ENCODE measurements at regions not wholly inside any gene's neighbourhood (a gene's known extent, or its start where the extent isn't known, plus 50 kb on each side); places are given as distances from the start of the nearest gene placed in this dataset.
A peak's percentile ranks its signal among the peaks of the same experiment; 100 is the strongest.

DNA sequence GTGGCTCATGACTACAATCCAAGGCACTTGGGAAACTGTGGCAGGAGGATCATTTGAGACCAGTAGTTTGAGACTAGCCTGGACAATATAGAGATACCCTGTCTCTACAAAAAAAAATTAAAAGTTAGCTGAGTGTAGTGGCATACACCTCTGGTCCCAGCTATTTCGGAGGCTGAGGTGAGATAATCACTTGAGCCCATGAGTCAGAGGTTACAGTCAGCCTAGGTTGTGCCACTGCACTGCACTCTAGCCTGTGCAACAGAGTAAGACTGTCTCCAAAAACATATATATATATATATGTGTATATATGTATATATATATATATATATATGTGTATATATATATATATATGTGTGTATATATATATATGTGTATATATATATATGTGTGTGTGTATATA, 890.8 kb downstream of the NLGN4Y start:
- no peak for ATAC-seq

DNA sequence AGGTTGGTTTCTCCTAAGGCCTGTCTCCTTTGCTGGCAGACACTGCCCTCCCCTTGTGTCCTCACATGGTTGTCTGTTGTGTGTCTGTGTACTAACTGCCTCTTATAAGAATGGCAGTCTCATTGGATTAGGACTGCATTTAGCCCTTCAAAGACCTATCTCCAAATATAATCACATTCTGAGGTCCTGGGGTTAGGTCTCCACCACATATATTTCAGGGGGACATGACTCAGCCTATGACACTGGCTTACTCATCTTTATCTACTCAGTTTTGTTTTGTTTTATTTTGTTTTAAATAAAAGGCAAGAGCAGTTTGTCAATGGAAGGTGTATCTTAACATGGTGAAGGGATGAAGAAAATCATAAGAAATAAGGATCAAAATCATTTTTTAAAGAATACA, 894.3 kb downstream of the NLGN4Y start:
- peak; percentile 74 to 79 for ATAC-seq

DNA sequence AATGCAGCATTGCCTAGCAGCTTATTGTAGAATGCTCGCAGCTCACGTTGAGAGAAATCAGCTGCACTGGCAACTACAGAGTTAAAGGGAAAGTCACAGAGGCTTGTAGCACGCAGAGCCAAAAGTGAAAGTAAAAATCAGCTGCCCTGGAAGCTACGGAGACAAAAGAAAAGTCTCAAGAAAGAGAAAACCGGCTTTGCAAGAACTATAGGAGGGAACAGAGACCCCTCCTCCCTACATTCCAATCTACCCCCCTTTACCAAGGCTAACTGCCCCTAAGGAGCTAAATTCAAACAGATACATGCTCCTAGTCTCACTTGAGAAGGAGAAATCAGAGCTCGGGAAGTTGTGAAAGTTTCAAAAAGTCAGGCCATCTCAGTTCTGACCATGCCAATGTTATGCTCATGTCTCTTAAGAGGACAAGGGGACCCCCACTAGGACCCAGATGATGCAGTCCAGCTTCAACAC, 900.4 kb downstream of the NLGN4Y start:
- ATAC-seq = peak in 1 of 2 donors; percentile 36

DNA sequence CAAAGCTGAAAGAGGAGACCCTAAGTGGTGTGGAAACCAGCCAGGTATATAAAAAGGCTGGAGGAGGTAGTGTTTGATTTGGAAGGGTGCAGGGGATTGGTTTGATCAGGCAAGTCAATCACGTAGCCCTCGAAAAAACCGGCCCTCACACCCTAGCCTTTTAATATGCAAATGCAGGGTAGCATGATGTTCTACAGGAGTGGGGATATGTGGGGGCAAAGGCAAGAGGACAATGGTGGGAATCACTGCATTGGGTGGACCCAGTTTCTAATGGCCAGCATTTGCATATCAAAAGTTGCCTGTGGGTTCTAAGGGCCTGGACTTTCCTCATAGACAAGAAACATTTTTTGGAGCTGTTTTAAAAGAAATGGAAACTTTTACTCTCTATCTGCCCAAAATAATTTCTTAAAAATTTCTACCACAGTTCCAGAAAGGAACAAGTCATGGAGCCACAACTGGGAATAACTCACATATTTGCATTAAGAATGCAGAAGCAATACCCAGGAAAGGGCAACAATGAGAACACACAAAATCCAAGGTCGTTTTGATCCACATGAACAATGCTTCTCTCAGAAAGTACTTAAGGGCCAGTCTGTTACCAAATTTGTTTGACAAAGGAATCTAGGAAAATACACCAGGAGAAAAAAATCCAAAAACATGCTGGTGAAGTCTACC, 915.8 kb downstream of the NLGN4Y start:
- ATAC-seq = no peak

DNA sequence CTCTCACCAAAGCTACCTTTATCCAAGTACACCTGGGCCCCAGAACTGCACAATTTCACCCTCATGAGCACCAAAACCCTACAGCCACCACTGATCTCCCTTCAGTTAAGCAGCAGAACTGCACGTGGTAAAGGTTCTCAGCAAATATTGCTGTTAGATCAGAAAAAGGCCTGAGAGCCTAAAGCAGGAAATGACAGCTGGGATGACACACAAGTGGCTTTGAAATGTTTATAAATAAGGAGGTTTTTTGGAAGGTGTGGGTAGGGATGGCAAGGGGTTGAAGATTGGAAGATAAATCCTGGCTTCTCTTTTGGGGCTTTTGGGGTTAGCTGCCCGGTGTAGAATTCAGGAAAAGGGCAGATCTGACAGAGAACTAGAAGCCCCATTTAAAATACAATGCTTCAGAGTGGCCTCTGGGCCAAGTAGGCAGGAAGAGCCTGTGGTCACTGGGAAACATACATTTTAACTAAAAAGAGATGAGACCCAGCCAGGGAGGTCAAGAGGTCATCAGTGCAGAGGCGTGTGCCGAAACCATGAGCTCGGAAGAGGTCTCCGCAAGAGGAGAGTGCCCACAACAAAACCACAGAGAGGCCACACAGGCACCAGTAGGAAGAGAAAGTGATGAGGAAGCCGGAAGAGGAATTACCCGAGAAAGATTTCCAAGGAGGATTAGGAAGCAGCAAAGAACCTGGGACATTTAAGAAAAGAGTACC, 916.5 kb downstream of the NLGN4Y start:
- ATAC-seq = no peak

DNA sequence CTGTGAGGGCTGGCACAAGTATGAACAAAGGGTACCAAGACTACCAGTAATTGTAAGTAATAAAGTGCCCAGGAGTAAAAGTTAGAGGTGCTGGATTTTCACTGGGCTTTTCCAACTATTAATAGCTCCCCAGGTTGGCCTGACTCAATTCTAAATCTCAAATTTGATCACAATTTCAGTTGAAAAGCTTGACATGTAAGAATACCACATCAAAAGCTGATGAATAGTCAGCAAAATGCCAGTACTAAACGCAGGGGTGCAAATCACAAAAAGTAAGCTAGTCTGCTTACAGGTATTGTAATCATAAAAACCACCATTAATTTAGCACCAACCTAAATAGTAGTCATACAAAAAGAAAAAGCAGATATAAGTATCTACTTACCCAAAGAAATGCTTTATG, 917.5 kb downstream of the NLGN4Y start:
- ATAC-seq = peak; percentile 69 to 75

DNA sequence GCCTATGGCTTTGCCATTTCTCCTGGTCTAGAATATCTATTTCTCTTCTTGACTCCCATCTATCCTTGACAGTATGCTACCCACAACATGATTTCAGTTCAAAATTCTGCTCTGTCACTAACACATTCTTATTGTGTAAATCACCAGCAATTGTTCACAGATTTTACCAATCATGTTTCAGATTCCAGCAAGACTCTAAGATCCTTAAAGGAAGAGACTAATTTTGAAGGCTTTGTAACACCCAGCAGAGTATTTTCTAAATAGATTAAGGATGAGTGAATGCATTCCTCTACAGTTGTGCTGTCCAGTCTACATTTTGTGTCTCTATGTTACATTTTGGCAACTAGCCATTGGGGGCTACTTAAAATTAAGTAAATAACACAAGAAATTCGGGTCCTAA, 921.5 kb downstream of the NLGN4Y start:
- ATAC-seq = no peak

DNA sequence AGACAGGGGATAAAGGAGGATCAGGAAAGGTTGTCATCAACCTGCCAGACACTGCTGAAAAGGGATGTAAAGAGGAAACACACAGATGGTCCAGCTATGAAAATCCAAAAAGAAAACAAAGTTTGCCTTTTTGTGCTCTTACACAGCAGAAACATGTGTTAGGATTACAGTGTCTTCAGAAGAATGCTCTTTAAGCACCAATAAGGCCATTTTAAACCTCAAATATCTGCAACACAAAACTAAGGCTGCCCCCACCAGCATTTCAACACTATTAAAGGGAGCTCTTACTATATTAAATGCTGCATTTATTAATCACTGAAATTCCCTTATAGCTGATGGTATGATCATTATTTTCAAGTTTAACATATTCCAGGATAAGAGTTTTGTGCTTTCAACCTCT, 922.5 kb downstream of the NLGN4Y start:
- ATAC-seq = no peak

DNA sequence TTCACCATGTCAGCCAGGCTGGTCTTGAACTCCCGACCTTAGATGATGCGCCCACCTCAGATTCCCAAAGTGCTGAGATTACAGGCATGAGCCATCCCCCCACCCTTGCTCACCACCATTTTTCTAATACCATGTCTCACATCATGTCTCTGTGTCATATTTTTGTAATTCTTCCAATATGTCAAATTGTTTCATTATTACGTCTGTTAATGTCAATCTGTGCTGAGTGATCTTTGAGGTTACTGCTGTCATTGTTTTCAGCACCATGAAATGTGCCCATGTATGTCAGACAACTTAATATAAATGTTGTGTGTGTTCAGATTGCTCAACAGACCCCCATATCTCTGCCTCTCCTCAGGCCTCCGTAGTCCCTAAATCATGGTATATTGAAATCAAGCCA, 923.6 kb downstream of the NLGN4Y start:
- ATAC-seq = no peak

DNA sequence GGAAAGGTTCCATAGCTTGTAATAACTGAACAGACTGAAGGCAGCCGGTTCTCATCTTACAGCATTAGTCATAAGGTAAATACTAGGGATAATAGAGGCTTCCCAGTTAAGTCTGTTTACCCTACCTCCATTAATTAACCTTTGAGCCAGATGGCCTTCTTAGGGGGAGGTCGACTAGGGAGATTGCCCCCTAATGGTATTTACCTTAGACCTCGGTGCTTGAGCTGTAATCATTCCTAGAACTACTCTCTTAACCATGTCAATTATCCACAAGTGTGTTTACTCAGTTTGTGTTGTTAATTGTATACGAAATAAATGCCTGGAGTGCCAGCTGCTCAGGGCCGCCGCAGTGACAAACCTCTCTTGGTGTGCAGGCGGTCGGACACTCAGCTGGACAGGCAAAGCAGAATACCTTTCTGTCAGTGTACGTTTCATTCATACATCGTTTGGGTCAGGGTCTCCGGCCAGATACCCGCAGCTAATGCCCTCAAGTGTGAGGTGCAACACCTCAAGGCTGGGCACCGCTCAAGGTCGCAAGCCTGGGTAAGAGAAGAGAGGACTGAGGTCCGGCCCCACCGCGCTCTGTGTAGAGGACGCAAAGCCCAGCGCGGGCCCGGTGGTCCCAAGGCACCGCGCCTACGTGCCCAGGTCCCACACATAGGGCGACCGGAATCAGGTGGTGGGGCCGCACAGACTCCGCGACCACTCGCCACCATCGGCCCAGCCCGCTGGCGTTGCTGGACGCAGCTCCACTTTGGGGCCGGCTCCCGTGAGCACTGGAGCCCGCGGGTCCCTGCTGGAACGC, 931.0 kb downstream of the NLGN4Y start:
- ATAC-seq = no peak

DNA sequence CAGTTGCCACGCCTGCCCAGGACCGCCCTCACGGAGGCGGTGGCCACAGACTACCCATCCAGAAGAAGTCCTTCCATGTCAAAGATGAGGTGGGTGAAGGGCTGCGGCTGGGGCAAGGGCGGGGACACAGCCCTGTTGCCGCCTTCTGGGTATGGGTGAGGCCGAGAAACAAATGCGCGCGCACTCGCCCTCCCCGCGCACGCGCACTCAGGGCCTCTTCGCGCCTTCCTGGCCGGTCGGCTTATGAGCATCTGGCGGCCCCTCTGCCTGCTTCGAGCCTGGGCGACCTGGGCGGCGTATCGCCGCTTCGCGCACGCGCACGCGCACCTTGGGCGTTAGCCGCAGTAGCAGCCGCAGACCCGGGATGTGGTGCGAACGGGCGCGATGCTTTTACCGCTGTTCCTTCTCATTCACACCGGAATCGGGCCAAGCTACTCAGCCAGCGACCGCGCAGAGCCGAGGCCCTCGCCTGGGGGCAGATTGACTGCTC, 931.7 kb downstream of the NLGN4Y start:
- peak; percentile 85 to 87 for ATAC-seq

DNA sequence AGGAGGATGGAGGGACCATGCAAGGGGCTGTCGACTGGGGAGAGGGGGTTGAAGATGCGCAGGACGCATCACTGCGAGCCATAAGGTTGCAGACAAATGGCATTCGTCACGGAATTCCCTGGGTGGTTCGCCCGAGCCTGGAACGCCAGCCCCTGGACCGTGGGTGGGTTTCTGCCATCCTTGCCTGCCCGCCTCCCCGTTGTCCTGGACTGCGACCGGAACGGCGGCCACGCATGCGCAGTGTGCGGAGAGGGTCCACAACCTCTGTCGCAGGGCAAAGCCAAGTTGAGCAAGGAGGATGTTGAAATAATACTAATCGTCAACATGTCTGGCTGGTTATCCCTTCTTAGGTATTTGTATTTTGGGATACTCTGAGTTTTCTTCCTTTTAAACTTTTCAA, 932.2 kb downstream of the NLGN4Y start:
- peak in 1 of 2 donors; percentile 8 for ATAC-seq

DNA sequence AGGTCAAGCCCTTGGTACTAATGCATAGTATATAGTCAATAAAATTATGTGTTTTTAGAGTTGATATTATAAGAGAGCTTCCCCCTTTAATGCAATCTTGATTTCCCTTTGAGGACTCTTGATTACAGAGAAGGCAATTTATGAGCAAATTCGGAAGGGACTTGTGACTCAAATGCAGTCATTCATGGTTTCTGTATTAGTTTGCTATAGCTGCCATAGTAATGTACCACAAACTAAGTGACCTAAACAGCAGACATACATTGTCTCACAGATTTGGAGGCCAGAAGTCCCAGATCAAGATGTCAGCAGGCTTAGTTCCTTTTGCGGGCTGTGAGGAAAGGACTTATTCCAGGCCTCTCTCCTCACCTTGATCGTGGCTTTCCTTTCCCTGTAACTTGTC, 933.4 kb downstream of the NLGN4Y start:
- no peak for ATAC-seq

DNA sequence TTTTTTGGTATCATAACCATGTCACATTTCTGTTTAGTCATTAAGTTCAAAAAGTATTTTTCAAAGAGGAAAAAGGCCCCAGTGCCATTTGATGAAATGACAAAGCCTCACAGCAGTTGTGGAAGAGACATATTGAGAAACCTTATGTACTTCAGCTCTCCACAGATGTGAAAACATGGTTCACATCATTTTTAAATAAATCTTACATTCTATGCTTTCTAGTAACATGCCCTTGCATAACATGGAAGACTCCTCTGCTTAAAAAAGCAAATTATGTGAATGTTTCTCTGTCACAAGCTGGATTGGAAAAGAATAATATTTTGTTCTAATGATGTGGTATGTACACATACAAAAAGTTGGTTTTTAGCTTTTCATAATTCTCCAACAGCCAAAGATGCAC, 934.1 kb downstream of the NLGN4Y start:
- ATAC-seq = no peak

DNA sequence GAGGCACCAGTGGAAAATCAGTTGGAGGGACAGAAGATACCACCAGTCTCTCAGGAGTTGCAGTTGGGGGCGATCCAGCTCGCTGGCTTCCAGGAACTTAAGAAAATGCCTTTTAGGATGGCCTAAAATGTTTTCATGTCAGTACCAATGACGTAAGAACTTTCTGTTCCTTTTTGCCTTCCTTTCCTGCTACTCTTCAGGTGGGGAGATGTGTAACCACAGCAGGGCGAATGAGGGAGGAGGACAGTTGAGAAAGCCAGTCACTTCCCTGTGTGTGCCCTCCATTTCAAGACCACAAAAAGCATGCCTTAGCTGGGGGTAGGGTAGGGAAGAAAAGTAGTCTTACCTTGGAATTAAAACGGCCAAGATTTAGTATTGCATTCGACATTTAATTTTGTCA, 941.6 kb downstream of the NLGN4Y start:
- no peak for ATAC-seq

DNA sequence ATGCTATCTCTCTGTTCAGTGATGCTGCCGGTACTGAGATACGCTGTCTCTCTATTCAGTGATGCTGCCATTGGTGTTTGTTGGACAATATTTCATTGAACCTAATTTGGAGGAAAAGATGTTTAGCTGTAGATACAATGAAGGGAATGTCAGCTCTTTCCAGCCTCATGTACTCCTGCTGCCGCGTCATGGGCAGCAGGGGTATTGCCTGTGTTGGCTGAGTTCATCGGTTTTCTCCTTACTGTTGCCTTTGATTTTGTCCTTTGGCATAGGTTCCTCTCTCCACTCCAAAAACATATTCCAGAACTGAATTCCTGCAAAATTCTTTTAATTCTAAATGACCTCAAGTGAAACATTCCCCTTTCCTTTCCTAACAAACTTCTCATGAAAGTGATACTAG, 942.6 kb downstream of the NLGN4Y start:
- ATAC-seq = no peak

DNA sequence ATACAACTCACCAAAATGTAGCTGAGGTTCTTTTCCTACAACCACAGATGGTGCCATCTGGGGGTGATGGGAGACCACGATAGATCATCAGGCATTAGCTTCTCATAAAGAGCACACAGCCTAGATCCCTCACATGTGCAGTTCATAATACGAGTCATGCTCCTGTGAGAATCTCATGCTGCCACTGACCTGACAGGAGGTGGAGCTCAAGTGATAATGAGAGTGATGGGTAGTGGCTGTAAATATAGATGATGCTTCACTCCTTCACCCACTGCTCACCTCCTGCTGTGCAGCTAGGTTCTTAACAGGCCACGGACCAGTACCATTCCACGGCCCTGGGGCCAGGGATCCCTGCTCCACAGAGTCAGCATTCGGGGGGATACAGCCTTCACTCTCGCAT, 943.8 kb downstream of the NLGN4Y start:
- no peak for ATAC-seq

DNA sequence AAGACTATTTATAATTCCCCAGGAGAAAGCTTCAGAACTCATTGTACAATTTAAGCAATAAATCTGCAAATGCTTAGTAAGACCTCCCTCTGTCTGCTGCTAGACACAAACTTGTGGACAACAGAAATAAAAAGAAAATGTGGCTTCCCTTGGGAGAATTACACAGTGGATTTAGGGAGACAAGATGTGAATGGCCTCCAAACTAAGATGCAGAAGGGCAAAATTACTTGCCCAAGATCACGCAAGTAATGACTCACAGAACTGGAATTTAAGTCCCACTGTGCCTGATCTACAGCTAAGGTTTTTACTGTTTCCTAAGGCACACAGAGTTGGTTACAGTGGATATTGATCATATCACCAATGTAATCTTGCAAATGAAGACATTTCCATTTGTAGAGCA, 947.0 kb downstream of the NLGN4Y start:
- ATAC-seq = no peak

DNA sequence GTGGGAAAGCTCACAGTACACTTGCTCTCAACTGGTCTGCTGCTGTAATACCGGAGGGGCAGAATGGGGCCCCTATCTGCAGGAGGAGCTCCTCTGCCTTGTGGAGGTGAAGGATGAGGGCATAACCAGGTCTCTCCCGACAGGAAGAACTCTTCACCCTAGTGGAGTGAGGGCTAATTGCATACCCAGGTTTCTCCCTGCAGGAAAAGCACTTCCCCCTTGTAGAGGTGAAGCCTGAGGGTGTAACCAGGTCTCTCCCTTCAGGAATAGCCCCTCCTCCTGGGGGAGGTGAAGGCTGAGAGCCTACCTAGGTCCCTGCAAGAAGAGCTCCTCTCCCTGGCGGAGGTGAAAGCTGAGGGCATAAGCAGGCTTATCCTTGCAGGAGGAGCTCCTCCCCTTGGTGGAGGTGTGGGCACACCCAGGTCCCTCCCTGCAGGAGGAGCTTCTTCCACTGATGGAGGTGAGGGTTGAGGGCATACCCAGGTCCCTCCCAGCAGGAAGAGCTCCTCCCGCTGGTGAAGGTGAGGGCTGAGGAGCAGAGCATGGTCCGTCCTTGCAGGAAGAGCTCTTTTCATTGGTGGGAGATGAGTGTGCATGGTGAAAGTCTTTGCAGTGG, 954.1 kb downstream of the NLGN4Y start:
- no peak for ATAC-seq

DNA sequence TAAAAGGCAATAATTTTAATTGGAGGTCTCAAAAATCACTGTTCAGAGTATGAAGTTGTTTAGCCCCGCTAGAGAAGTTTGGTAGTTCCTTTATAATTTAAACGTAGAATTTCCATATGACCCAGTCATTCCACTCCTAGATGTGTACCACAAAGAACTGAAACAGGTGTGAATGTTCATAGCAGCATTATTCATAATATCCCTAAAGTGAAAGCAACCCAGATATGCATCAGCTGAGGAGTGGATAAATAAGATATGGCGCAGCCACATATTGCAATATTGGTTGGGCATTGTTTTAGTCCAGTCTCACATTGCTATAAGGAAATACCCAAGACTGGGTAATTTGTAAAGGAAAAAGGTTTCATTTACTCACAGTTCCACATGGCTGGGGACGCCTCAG, 976.2 kb downstream of the NLGN4Y start:
- no peak for ATAC-seq

DNA sequence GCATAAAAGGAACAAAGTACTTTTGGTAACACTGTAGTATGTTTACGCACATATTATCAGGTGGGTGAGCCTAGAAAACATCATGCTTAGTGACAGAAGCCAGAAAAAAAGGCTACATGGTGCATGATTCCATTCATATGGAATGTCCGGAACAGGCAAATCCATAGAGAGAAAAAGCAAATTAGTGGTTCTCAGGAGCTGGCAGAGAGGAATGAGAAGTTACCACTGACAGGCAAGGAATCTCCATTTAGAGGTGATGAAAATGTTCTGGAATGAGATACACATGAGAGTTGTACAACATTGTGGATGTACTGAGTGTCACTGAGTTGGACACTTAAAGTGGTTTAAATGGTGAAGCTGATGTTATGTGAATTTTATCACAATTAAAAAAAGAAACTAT, 976.9 kb downstream of the NLGN4Y start:
- no peak for ATAC-seq

DNA sequence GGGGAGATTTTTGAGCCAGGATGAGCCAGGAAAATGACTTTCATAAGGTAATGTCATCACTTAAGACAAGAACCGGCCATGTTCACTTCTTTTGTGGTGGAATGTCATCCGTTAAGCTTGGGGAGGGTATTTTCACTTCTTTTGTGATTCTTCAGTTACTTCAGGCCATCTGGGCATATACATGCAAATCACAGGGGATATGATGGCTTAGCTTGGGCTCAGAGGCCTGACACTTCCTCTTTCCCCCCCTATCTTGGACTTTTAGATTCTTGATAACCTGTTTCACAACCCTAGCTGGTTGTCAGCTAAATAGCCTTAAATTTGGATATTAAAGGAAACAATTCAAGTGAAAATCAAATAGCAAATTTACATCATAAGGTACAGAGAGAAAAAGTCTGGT, 986.0 kb downstream of the NLGN4Y start:
- no peak for ATAC-seq

DNA sequence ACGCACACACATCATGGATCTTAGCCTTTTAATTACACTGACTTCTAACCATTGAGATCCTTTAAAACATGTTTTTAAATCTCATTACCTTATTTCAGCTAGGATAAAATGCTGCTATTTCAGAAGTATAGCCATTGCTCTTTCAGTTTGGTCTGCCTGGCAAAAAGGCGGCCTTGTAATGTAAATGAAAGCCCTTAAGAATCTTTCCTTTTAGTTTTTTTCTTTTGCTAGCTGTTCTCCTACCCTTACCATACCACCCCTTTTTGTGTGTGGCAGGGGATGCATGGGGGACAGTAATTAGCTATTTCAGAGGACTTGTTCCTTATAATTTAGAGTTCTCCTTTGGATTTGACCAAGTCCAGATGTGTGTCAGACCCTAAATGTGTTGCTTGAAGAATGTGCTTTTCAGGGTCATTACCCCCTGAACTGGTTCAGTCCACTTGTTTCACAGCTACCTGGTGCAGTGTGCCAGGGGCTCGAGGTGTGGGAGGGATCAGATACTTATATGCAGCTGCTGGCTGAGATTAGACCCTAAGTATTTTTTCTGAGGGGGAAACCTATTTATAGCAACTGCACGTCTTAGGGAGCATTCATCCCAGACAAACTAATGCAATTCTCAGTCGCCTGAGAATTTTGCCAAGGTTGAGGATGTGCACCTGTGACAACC, 986.8 kb downstream of the NLGN4Y start:
- no peak for ATAC-seq
